ENCODE measurements at regions not wholly inside any gene's neighbourhood (a gene's known extent, or its start where the extent isn't known, plus 50 kb on each side); places are given as distances from the start of the nearest gene placed in this dataset.

DNA sequence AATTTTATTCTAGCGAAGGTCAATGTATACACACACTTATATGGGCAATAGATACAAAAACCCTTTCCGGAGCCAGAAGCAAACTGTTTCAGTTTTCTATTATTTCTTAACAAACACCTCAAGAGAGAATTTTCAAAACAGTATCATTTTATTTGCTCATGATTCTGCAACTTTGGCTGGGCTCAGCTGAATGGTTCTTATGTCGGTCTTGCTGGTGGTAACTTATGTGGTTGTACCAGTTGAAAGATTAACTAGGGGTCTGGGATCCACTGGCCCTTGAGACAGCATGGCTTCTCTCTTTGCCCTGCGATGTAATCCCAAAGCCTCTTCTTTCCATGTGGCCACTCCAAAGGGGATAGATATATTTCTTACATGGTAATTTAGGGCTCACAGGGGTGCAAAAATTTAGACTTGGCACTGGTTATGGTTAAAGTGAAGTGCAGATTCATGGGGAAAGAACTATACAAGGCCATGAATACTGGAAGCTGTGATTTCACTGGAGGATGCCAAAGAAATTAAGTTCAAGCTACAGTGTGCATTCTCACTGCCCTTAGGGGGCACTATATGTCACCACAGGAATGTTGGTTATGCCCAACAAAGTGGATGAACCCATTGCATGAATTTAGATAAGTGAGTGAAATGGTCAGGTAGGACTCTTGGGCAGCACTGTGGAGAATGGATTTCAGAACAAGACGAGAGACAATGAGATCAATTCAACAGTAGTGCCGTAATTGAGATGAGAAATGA is 94.3 kb upstream of the NAV3 start:
- ATAC-seq, result no peak
- 87% methylated on average over 5 of the region's 6 CpGs for WGBS (ENCODE audit: insufficient coverage)
- no peaks in the 10 kb centered on the region for H3K36me3 Mint-ChIP-seq
- H3K27ac Mint-ChIP-seq, result no peak overlapping the region
- H3K4me3 ChIP-seq (ENCODE audit: low read length), result no peak overlapping the region
- H3K9me3 Mint-ChIP-seq, result peaks cover 7 to 13% of the 10 kb centered on the region in 2 donors
- TF ChIP-seq, protein P1, sequence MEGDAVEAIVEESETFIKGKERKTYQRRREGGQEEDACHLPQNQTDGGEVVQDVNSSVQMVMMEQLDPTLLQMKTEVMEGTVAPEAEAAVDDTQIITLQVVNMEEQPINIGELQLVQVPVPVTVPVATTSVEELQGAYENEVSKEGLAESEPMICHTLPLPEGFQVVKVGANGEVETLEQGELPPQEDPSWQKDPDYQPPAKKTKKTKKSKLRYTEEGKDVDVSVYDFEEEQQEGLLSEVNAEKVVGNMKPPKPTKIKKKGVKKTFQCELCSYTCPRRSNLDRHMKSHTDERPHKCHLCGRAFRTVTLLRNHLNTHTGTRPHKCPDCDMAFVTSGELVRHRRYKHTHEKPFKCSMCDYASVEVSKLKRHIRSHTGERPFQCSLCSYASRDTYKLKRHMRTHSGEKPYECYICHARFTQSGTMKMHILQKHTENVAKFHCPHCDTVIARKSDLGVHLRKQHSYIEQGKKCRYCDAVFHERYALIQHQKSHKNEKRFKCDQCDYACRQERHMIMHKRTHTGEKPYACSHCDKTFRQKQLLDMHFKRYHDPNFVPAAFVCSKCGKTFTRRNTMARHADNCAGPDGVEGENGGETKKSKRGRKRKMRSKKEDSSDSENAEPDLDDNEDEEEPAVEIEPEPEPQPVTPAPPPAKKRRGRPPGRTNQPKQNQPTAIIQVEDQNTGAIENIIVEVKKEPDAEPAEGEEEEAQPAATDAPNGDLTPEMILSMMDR (IDR thresholded peaks at IDR 0.05), result no peak
- intact Hi-C loops (cut with micrococcal nuclease), result no loop called here
- no peaks in the 10 kb centered on the region for H3K27me3 Mint-ChIP-seq (ENCODE audit: low read depth in 2 of 2)
- no peaks in the 10 kb centered on the region for H3K4me1 ChIP-seq (ENCODE audit: control insufficient read depth, insufficient read depth, low read length)
- no peaks in the 10 kb centered on the region for H3K27me3 ChIP-seq (ENCODE audit: control insufficient read depth, insufficient read depth, low read length)
- H3K36me3 ChIP-seq (ENCODE audit: control insufficient read depth, insufficient read depth, low read length), result no peaks in the 10 kb centered on the region
- H3K4me3 Mint-ChIP-seq, result no peak overlapping the region
- no peaks in the 10 kb centered on the region for H3K4me1 Mint-ChIP-seq
- no peak for DNase-seq
- H3K27ac ChIP-seq (ENCODE audit: low read length), result no peak overlapping the region
- no peaks in the 10 kb centered on the region for H3K9me3 ChIP-seq (ENCODE audit: control insufficient read depth, insufficient read depth, low read length)

- Histone ChIP-seq H3K9me3 (ENCODE audit: control insufficient read depth, insufficient read depth, low read length) (no peaks in the 10 kb centered on the region), H3K27ac (ENCODE audit: low read length) (no peak overlapping the region), H3K36me3 (ENCODE audit: control insufficient read depth, insufficient read depth, low read length) (no peaks in the 10 kb centered on the region), H3K4me1 (ENCODE audit: control insufficient read depth, insufficient read depth, low read length) (no peaks in the 10 kb centered on the region), H3K27me3 (ENCODE audit: control insufficient read depth, insufficient read depth, low read length) (no peaks in the 10 kb centered on the region), H3K4me3 (ENCODE audit: low read length) (no peak overlapping the region)
- Mint-ChIP-seq H3K36me3 (no peaks in the 10 kb centered on the region), H3K27me3 (ENCODE audit: low read depth in 2 of 2) (no peaks in the 10 kb centered on the region), H3K4me1 (no peaks in the 10 kb centered on the region), H3K9me3 (peaks cover 4 to 11% of the 10 kb centered on the region in 2 donors), H3K27ac (no peak overlapping the region), H3K4me3 (no peak overlapping the region)
- DNase-seq, result no peak
- ATAC-seq, result no peak
- TF ChIP-seq, protein P1 (IDR thresholded peaks at IDR 0.05), result no peak
- 100% methylated on average over 2 of the region's 4 CpGs for WGBS (ENCODE audit: insufficient coverage)
- intact Hi-C loops (cut with micrococcal nuclease), result no loop called here
Measured at GRCh38 chr12:77734214-77734883, 96.3 kb upstream of the NAV3 start.

DNA sequence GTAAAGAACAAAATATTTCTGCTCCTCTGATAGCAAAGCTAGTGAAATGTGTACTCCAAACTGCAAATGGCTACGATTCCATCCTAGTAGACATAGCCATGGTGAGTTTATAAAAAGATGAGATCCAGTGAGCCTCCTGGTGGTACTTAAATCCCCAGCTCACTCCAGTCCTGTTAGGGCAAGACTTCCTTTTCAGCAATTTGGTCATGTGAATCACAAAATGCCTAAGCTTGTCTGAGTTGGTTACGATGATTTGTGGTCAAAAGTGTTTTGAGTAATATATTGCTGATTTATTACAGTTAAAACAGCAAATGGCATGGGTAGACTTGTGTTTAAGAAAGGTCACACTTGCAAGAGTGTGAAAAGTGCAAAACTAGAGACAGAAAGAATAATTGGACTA is 102.7 kb upstream of the NAV3 start:
- Histone ChIP-seq H3K4me1 (ENCODE audit: control insufficient read depth, insufficient read depth, low read length) (no peaks in the 10 kb centered on the region), H3K27ac (ENCODE audit: low read length) (no peak overlapping the region), H3K9me3 (ENCODE audit: control insufficient read depth, insufficient read depth, low read length) (no peaks in the 10 kb centered on the region), H3K36me3 (ENCODE audit: control insufficient read depth, insufficient read depth, low read length) (no peaks in the 10 kb centered on the region), H3K4me3 (ENCODE audit: low read length) (no peak overlapping the region), H3K27me3 (ENCODE audit: control insufficient read depth, insufficient read depth, low read length) (no peaks in the 10 kb centered on the region)
- DNase-seq, result no peak
- intact Hi-C loops (cut with micrococcal nuclease), result no loop called here
- Mint-ChIP-seq H3K27me3 (ENCODE audit: low read depth in 2 of 2) (no peaks in the 10 kb centered on the region), H3K27ac (no peak overlapping the region), H3K36me3 (no peaks in the 10 kb centered on the region), H3K4me1 (no peaks in the 10 kb centered on the region), H3K9me3 (peaks cover 8 to 19% of the 10 kb centered on the region in 2 donors), H3K4me3 (no peak overlapping the region)
- TF ChIP-seq, protein P1 (IDR thresholded peaks at IDR 0.05), result no peak
- no peak for ATAC-seq
- WGBS (ENCODE audit: insufficient coverage), result 82% methylated on average over 2 of the region's 2 CpGs
